ENCODE measurements at regions not wholly inside any gene's neighbourhood (a gene's known extent, or its start where the extent isn't known, plus 50 kb on each side); places are given as distances from the start of the nearest gene placed in this dataset.

DNA sequence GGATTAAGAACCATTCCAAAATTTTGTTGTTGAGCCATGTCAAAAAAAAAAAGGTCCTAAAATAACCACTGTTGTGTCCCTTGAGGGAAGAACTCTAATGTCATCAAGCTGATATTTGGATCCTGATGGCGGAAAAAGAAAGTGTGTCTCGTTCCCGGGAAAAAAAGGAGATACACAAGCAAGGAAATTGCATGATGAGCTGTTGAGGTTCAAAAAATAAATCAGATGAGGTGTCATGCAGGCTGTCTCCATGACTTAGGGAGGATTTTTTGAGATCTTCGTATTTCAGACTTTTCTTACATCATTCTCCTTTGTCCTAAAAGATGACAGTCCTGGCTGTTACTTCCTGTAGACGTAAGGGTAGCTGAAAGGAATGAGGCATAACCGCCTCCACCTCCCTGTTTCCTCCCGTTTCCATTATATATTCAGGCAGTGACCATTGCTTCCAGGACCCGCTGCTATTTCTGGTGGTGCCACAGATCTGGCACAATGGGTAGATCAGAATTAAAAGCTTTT is 117.3 kb upstream of the TNFAIP3 start:
- Mint-ChIP-seq H3K4me1 (ENCODE audit: insufficient read depth, unreplicated experiment) (peaks cover 17% of the 10 kb centered on the region), H3K4me3 (ENCODE audit: unreplicated experiment) (no peak overlapping the region), H3K36me3 (ENCODE audit: insufficient read depth, unreplicated experiment) (no peaks in the 10 kb centered on the region), H3K27me3 (ENCODE audit: insufficient read depth, unreplicated experiment) (no peaks in the 10 kb centered on the region), H3K9me3 (ENCODE audit: unreplicated experiment) (no peaks in the 10 kb centered on the region), H3K27ac (ENCODE audit: low read depth, unreplicated experiment) (no peak overlapping the region)
- no TSS peak for BruUV-seq (replicated peaks)
- ChIA-PET POLR2A (interaction anchor here (0.6 kb wide), 1 partner anchor 37 kb away, joined by 3 read pairs; no protein-coding TSS in a partner anchor), CTCF (interaction anchor here (0.5 to 1.4 kb wide), 3 partner anchors 13 to 224 kb away, joined by 3 read pairs; no protein-coding TSS in a partner anchor)
- intact Hi-C loops (cut with micrococcal nuclease): no loop called here
- DNase-seq (ENCODE audit: unreplicated experiment): no peak
- TF ChIP-seq, protein P1, sequence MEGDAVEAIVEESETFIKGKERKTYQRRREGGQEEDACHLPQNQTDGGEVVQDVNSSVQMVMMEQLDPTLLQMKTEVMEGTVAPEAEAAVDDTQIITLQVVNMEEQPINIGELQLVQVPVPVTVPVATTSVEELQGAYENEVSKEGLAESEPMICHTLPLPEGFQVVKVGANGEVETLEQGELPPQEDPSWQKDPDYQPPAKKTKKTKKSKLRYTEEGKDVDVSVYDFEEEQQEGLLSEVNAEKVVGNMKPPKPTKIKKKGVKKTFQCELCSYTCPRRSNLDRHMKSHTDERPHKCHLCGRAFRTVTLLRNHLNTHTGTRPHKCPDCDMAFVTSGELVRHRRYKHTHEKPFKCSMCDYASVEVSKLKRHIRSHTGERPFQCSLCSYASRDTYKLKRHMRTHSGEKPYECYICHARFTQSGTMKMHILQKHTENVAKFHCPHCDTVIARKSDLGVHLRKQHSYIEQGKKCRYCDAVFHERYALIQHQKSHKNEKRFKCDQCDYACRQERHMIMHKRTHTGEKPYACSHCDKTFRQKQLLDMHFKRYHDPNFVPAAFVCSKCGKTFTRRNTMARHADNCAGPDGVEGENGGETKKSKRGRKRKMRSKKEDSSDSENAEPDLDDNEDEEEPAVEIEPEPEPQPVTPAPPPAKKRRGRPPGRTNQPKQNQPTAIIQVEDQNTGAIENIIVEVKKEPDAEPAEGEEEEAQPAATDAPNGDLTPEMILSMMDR (IDR thresholded peaks at IDR 0.05; ENCODE audit: unreplicated experiment): no peak

DNA sequence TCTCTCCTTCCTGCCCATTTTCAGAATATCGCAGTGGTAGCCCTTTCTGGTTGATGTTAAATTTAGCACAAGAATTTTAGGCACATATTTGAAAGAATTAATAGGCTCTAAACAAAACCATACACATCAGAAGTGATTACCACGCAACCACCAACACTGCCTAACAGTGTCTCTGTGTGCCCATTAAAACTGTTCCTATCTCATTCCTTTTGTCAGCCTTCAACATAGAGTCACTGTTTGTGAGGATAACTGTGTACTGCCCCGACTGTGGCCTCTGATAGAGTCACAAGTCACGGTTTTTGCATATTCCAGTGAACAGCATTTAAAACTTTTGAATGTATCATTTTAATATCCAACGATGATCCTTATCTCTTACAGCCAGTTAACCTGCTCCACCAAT is 116.8 kb upstream of the TNFAIP3 start:
- DNase-seq (ENCODE audit: unreplicated experiment): no peak
- Mint-ChIP-seq H3K27me3 (ENCODE audit: insufficient read depth, unreplicated experiment) (no peaks in the 10 kb centered on the region), H3K27ac (ENCODE audit: low read depth, unreplicated experiment) (no peak overlapping the region), H3K36me3 (ENCODE audit: insufficient read depth, unreplicated experiment) (no peaks in the 10 kb centered on the region), H3K4me3 (ENCODE audit: unreplicated experiment) (no peak overlapping the region), H3K4me1 (ENCODE audit: insufficient read depth, unreplicated experiment) (peaks cover 11% of the 10 kb centered on the region), H3K9me3 (ENCODE audit: unreplicated experiment) (no peaks in the 10 kb centered on the region)
- TF ChIP-seq, protein P1 (IDR thresholded peaks at IDR 0.05; ENCODE audit: unreplicated experiment): no peak
- ChIA-PET CTCF (interaction anchor here (0.5 to 1.4 kb wide), 2 partner anchors 116 to 223 kb away, joined by 3 read pairs; no protein-coding TSS in a partner anchor), POLR2A (no interaction called here)
- intact Hi-C loops (cut with micrococcal nuclease): no loop called here
- no TSS peak for BruUV-seq (replicated peaks)

DNA sequence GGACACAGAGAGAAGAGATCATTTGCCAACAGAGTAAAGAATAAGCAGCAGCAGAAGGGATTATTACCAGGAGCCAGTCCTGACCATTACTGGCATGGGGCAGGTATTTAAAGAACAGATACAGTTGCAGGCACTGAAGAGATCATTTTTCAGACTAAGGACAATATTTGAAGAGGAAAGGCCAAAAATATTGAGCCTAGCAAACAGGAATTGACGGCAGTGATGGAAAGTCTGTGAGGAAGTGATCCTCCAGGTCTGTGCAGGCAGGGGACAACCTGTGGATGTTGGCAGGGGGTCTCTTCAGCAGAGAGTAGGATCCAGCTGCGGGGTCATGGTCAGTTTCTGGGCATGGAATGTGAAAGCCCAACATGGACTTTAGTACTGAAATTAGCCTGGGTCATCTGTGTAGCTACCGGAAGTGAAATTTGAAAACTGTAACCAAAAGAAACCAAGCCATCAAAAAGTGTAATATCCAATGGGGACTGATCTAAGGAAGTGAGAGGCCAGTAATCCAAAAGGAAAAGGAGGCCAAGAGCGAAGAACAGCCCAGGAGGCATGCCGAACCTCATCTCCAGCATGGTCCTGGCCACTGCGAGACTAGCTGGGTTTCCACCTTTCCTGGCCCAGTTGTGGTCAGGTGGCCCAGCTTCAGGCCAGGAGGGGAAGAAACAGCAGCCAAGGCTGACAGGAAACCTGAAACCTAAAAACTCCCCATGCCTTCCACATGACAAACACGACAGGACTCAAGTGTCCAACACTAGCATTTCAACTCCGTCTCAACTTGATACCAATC is 115.1 kb upstream of the TNFAIP3 start:
- intact Hi-C loops (cut with micrococcal nuclease): no loop called here

GRCh38 chr6:137754366-137754765 is 112.7 kb upstream of the TNFAIP3 start:
- ChIA-PET CTCF (no interaction called here), POLR2A (interaction anchor here (1.1 kb wide), 1 partner anchor 11 kb away, joined by 3 read pairs; no protein-coding TSS in a partner anchor)
- intact Hi-C loops (cut with micrococcal nuclease): no loop called here
- no peak for DNase-seq (ENCODE audit: unreplicated experiment)
- BruUV-seq (replicated peaks): no TSS peak
- Mint-ChIP-seq H3K4me3 (ENCODE audit: unreplicated experiment) (no peak overlapping the region), H3K27me3 (ENCODE audit: insufficient read depth, unreplicated experiment) (no peaks in the 10 kb centered on the region), H3K9me3 (ENCODE audit: unreplicated experiment) (no peaks in the 10 kb centered on the region), H3K36me3 (ENCODE audit: insufficient read depth, unreplicated experiment) (no peaks in the 10 kb centered on the region), H3K4me1 (ENCODE audit: insufficient read depth, unreplicated experiment) (peaks cover 6% of the 10 kb centered on the region), H3K27ac (ENCODE audit: low read depth, unreplicated experiment) (no peak overlapping the region)
- TF ChIP-seq, protein P1 (IDR thresholded peaks at IDR 0.05; ENCODE audit: unreplicated experiment): no peak

More for the DNA sequence above, 115.1 kb upstream of the TNFAIP3 start:
- Mint-ChIP-seq H3K36me3 (ENCODE audit: insufficient read depth, unreplicated experiment) (no peaks in the 10 kb centered on the region), H3K4me1 (ENCODE audit: insufficient read depth, unreplicated experiment) (peaks cover 6% of the 10 kb centered on the region), H3K4me3 (ENCODE audit: unreplicated experiment) (no peak overlapping the region), H3K9me3 (ENCODE audit: unreplicated experiment) (no peaks in the 10 kb centered on the region), H3K27ac (ENCODE audit: low read depth, unreplicated experiment) (no peak overlapping the region), H3K27me3 (ENCODE audit: insufficient read depth, unreplicated experiment) (no peaks in the 10 kb centered on the region)
- TF ChIP-seq, protein P1 (IDR thresholded peaks at IDR 0.05; ENCODE audit: unreplicated experiment): no peak
- no TSS peak for BruUV-seq (replicated peaks)
- CTCF ChIA-PET: interaction anchor here (0.6 to 1.4 kb wide), 2 partner anchors 12 to 445 kb away, joined by 3 read pairs; no protein-coding TSS in a partner anchor
- POLR2A ChIA-PET: interaction anchor here (0.9 kb wide), 1 partner anchor 23 kb away, joined by 3 read pairs; no protein-coding TSS in a partner anchor
- DNase-seq (ENCODE audit: unreplicated experiment): no peak

Data from MCF 10A (cell line).